ENCODE measurements at regions not wholly inside any gene's neighbourhood (a gene's known extent, or its start where the extent isn't known, plus 50 kb on each side); places are given as distances from the start of the nearest gene placed in this dataset.

- BruUV-seq (replicated peaks) = no TSS peak
- no peak overlapping the region for H3K9ac ChIP-seq (ENCODE audit: control insufficient read depth, insufficient read depth, low read length)
- ATAC-seq = no peak
- no peak for FAIRE-seq
- H2AFZ ChIP-seq (ENCODE audit: control insufficient read depth, low read depth, low read length) = no peak overlapping the region
- no peaks in the 10 kb centered on the region for H3K4me1 ChIP-seq (ENCODE audit: control insufficient read depth, insufficient read depth, low read length)
- POLR2A ChIA-PET = no interaction called here
- H3K9me3 ChIP-seq (replicated peaks; ENCODE audit: control insufficient read depth, insufficient read depth, low read length) = no peaks in the 10 kb centered on the region; the same call in 2 of the 3 replicates
- H3K4me3 ChIP-seq = no peak overlapping the region
- DNase-seq (ENCODE audit: low read depth, low spot score) = no peak
- TF ChIP-seq E2F4 (IDR thresholded peaks at IDR 0.05; ENCODE audit: low read depth, low read length) = no peak
- TF ChIP-seq E4F1 (IDR thresholded peaks at IDR 0.05; ENCODE audit: borderline replicate concordance, partially characterized antibody) = no peak
- no peak for TF ChIP-seq KDM1A (IDR thresholded peaks at IDR 0.05; ENCODE audit: borderline replicate concordance)
- TF ChIP-seq BHLHE40 (IDR thresholded peaks at IDR 0.05; ENCODE audit: borderline replicate concordance in 1 of 2, low read depth in 2 of 2, low read length in 1 of 2) = no peak
- H3K27ac ChIP-seq (ENCODE audit: control insufficient read depth, insufficient read depth) = no peak overlapping the region
- no peaks in the 10 kb centered on the region for H3K79me2 ChIP-seq (ENCODE audit: control insufficient read depth, insufficient read depth, low read length)
- 0% methylated on average over 1 of the region's 1 CpG for WGBS (ENCODE audit: insufficient coverage, insufficient replicate concordance, low lambda C conversion rate, missing lambda C conversion rate)
- intact Hi-C loops (cut with micrococcal nuclease; ENCODE audit: unreplicated experiment) = no loop called here
- in situ Hi-C loops (cut with MboI) = no loop called here
- no peaks in the 10 kb centered on the region for H3K36me3 ChIP-seq (ENCODE audit: control insufficient read depth in 2 of 2, insufficient read depth in 2 of 2, low read length in 1 of 2)
- SMC1A ChIA-PET (ENCODE audit: uncharacterized antibody, unreplicated experiment) = interaction anchor here (0.6 kb wide), 1 partner anchor 34 kb away, joined by 3 read pairs; no protein-coding TSS in a partner anchor
- H3K4me2 ChIP-seq (ENCODE audit: control insufficient read depth, insufficient read depth) = no peak overlapping the region
- RAD21 ChIA-PET (ENCODE audit: unreplicated experiment) = no interaction called here
- CTCF ChIA-PET = interaction anchor here (0.6 kb wide), 1 partner anchor 429 kb away, joined by 4 read pairs; no protein-coding TSS in a partner anchor
- H4K20me1 ChIP-seq (ENCODE audit: control insufficient read depth, insufficient read depth) = no peaks in the 10 kb centered on the region
- no peaks in the 10 kb centered on the region for H3K27me3 ChIP-seq (replicated peaks in 1 of 2; ENCODE audit: control insufficient read depth in 2 of 2, insufficient read depth in 2 of 2, low read length in 1 of 2)
Measured at GRCh38 chr12:67472539-67472938, 176.0 kb upstream of the DYRK2 start.

Data from GM12878 (cell line).